B cell (primary cell): ENCODE measurements at regions not wholly inside any gene's neighbourhood (a gene's known extent, or its start where the extent isn't known, plus 50 kb on each side); places are given as distances from the start of the nearest gene placed in this dataset.

Experiments used
- EZH2 ChIP-seq: IDR thresholded peaks from 2 replicates; pipeline ENCODE4 v1.6.1; 2012; ENCODE audit warnings: borderline replicate concordance, low read depth, mild to moderate bottlenecking, moderate library complexity, low read length; ENCODE audit not compliant: insufficient read depth, poor library complexity, severe bottlenecking
- TF ChIP-seq, protein P1 (sequence below): fragments of 200-600 bp; IDR thresholded peaks from one replicate; pipeline ENCODE4 v1.8.0; 2022; ENCODE audit warnings: antibody characterized with exemption, mild to moderate bottlenecking

- TF ChIP-seq, protein P1, sequence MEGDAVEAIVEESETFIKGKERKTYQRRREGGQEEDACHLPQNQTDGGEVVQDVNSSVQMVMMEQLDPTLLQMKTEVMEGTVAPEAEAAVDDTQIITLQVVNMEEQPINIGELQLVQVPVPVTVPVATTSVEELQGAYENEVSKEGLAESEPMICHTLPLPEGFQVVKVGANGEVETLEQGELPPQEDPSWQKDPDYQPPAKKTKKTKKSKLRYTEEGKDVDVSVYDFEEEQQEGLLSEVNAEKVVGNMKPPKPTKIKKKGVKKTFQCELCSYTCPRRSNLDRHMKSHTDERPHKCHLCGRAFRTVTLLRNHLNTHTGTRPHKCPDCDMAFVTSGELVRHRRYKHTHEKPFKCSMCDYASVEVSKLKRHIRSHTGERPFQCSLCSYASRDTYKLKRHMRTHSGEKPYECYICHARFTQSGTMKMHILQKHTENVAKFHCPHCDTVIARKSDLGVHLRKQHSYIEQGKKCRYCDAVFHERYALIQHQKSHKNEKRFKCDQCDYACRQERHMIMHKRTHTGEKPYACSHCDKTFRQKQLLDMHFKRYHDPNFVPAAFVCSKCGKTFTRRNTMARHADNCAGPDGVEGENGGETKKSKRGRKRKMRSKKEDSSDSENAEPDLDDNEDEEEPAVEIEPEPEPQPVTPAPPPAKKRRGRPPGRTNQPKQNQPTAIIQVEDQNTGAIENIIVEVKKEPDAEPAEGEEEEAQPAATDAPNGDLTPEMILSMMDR, result no peak
- no peak for TF ChIP-seq EZH2
Measured at GRCh38 chr6:165186041-165186440, 123.4 kb downstream of the C6orf118 start.
